H7 (cell line): ENCODE measurements at regions not wholly inside any gene's neighbourhood (a gene's known extent, or its start where the extent isn't known, plus 50 kb on each side); places are given as distances from the start of the nearest gene placed in this dataset.

Source experiments
- DNase-seq: peaks from one replicate; pipeline ENCODE4 v3.0.0; 2012
- H3K27me3 ChIP-seq: 2 replicates; pipeline ENCODE4 v1.6.0; 2011; ENCODE audit warnings: mild to moderate bottlenecking, low read length; ENCODE audit not compliant: control insufficient read depth, insufficient read depth
- H3K36me3 ChIP-seq: replicated peaks from 2 replicates; pipeline ENCODE4 v1.5.1; 2011; ENCODE audit warnings: low read length; ENCODE audit not compliant: control insufficient read depth, insufficient read depth
- H3K4me3 ChIP-seq: 2 replicates; pipeline ENCODE4 v1.5.1; 2011; ENCODE audit warnings: low read depth, mild to moderate bottlenecking, control low read depth, low read length, moderate library complexity; ENCODE audit not compliant: insufficient read depth

DNA sequence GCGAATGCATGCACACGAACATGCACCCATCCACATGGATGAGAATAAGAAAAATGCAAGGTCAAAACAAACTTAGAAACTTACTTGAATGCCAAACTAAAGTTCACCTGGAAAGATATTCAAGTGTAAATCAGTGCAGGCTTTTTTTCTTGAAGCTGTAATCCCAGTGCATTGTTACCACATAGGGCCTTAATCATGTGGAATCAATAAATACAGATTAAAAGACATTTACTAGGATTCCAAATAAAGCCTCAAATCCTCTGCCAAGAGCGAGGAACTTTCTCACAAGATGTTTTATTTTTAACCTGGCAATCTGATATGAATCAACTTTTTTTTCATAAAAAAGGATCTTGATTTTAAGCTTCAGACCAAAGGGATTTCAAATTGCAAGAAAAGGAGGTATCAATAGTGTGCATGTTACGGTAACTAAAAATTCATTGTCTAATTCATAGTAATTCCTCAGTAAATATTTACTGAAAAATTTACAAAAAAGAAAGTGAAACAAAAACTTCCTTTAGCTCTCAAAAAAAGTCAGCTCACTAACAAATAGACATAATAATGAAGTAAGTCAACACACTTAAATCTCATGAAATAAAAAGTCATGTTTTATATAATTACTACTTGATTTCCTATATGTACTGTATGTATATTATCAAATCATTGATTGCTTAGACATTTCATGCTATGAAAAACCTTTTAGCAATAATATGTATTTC, 978.6 kb downstream of the PLOD2 start:
- no peaks in the 10 kb centered on the region for H3K27me3 ChIP-seq
- no peak overlapping the region for H3K4me3 ChIP-seq
- no peak for DNase-seq
- H3K36me3 ChIP-seq, result no peaks in the 10 kb centered on the region

- no peak overlapping the region for H3K4me3 ChIP-seq
Observed at GRCh38 chr3:145183261-145183660, 977.7 kb downstream of the PLOD2 start.

GRCh38 chr3:145188079-145188770, 972.8 kb downstream of the PLOD2 start:
- Histone ChIP-seq H3K27me3 (no peaks in the 10 kb centered on the region), H3K4me3 (no peak overlapping the region), H3K36me3 (no peaks in the 10 kb centered on the region)
- DNase-seq, result no peak

More at GRCh38 chr3:145183261-145183660, 977.7 kb downstream of the PLOD2 start:
- no peaks in the 10 kb centered on the region for H3K27me3 ChIP-seq
- no peaks in the 10 kb centered on the region for H3K36me3 ChIP-seq
- DNase-seq, result no peak

GRCh38 chr3:145190138-145190537, 970.8 kb downstream of the PLOD2 start:
- DNase-seq, result no peak
- H3K36me3 ChIP-seq, result no peaks in the 10 kb centered on the region
- H3K4me3 ChIP-seq, result no peak overlapping the region
- no peaks in the 10 kb centered on the region for H3K27me3 ChIP-seq

GRCh38 chr3:145190761-145191160, 970.2 kb downstream of the PLOD2 start:
- Histone ChIP-seq H3K36me3 (no peaks in the 10 kb centered on the region), H3K4me3 (no peak overlapping the region), H3K27me3 (no peaks in the 10 kb centered on the region)
- DNase-seq, result no peak

- Histone ChIP-seq H3K27me3 (no peaks in the 10 kb centered on the region), H3K4me3 (no peak overlapping the region)
- no peak for DNase-seq
Observed at GRCh38 chr3:145191543-145191942, 969.4 kb downstream of the PLOD2 start.

DNA sequence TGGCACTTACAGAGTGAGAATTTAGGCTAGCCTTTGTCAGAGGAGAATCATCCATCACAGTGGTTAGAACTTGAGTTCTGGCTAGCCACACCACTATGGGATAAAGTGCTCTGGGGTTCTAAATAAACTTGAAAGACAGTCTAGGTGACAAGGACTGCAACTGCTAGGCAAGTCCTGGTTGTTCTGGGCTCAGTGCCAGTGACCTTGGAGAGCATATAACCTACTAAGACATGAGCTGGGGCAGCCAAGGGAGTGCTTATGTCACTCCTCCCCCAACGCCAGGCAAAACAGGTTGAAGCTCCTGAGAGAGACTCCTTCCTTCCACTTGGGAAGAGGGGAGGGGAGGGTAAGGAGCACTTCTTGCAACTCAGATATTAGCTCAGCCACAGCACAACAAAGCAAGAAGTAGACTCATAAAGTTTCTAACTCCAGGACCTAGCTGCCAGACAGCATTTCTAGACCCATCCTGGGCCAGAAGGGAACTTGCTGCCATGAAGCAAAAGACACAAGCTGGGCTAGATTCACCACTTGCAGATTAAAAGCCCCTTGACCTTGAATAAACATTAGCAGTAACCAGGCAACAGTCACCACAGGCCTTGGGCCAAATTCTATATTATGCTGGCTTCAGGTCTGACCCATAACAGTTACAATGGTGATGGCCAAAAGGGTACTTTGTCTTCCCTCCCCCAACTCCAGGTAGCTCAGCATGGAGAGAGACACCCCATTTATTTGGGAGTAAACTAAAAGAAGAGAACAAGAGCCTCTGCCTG, 963.7 kb downstream of the PLOD2 start:
- no peak for DNase-seq
- H3K36me3 ChIP-seq, result no peaks in the 10 kb centered on the region
- no peaks in the 10 kb centered on the region for H3K27me3 ChIP-seq
- H3K4me3 ChIP-seq, result no peak overlapping the region

More at GRCh38 chr3:145191543-145191942, 969.4 kb downstream of the PLOD2 start:
- H3K36me3 ChIP-seq, result no peaks in the 10 kb centered on the region

DNA sequence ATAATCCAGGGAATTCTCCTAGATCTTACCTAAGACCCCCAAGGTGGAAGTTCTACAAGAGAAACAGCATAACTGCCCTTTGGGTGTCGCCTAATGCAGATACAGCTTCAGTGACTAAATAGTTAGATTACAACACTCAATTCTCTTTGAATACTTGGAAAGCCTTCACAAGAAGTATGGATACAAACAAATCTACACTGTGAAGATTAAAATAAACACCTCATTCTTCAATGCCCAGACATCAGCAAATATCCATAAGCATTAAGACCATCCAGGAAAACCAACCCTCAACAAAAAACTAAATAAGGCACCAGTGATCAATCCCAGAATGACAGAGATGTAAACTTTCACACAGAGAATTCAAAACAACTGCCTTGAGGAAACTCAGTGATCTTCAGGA, 963.2 kb downstream of the PLOD2 start:
- Histone ChIP-seq H3K36me3 (no peaks in the 10 kb centered on the region), H3K4me3 (no peak overlapping the region), H3K27me3 (no peaks in the 10 kb centered on the region)
- DNase-seq, result no peak

GRCh38 chr3:145209561-145209960, 951.4 kb downstream of the PLOD2 start:
- DNase-seq, result no peak
- H3K36me3 ChIP-seq, result no peaks in the 10 kb centered on the region
- H3K27me3 ChIP-seq, result no peaks in the 10 kb centered on the region
- no peak overlapping the region for H3K4me3 ChIP-seq

- no peak for DNase-seq
- H3K4me3 ChIP-seq, result no peak overlapping the region
- no peaks in the 10 kb centered on the region for H3K27me3 ChIP-seq
- H3K36me3 ChIP-seq, result no peaks in the 10 kb centered on the region
Observed at GRCh38 chr3:145219355-145220235, 941.4 kb downstream of the PLOD2 start.

DNA sequence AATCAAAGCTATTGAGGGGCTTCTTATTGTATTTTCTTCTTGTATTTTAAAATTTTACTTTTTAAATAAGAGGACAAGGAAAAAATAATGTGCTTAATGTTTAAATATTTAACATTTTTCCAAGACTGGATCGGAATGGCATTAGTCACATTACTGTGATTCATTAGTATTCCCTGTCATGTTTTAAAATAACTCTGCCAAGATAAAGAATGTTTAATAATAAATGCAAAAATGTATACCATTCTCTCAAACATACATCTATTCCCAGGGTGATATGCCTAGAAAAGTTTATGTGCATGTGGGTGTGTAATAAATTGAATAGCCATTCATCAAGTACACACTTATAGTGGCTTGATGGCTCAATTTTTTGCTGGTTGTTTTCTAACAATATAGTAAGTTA, 936.1 kb downstream of the PLOD2 start:
- H3K4me3 ChIP-seq, result no peak overlapping the region
- DNase-seq, result no peak
- H3K36me3 ChIP-seq, result no peaks in the 10 kb centered on the region
- H3K27me3 ChIP-seq, result no peaks in the 10 kb centered on the region

- H3K36me3 ChIP-seq, result no peaks in the 10 kb centered on the region
- no peak overlapping the region for H3K4me3 ChIP-seq
- DNase-seq, result no peak
- H3K27me3 ChIP-seq, result no peaks in the 10 kb centered on the region
Observed at GRCh38 chr3:145243875-145244274, 917.1 kb downstream of the PLOD2 start.

DNA sequence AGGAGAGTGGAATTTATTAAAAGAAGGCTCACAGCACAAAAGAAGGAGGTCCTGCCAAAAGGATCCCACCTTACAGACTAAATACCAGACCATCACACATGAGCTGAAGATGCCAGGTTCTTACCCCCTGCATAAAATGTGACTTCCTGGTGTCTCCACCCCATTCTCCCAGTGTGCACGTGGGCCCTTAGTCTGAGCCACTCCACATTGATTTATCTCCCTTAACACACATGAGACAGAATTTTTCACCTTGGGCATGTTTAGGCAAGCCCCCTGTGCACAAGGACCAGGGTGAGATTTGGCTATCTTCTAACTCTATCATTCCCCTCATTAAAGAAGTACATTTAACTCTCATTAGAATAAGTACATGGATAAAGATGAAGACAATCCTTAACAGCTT, 916.7 kb downstream of the PLOD2 start:
- DNase-seq, result no peak
- Histone ChIP-seq H3K27me3 (no peaks in the 10 kb centered on the region), H3K36me3 (no peaks in the 10 kb centered on the region), H3K4me3 (no peak overlapping the region)

GRCh38 chr3:145246291-145246690, 914.7 kb downstream of the PLOD2 start:
- Histone ChIP-seq H3K4me3 (no peak overlapping the region), H3K27me3 (no peaks in the 10 kb centered on the region), H3K36me3 (no peaks in the 10 kb centered on the region)
- no peak for DNase-seq
